Loucy (cell line): ENCODE measurements at regions not wholly inside any gene's neighbourhood (a gene's known extent, or its start where the extent isn't known, plus 50 kb on each side); places are given as distances from the start of the nearest gene placed in this dataset.

Source experiments
- CTCF ChIP-seq: fragments of 200-600 bp; sonication (generic); conservative IDR thresholded peaks from 2 replicates; pipeline ENCODE4 v1.5.1; 2014; ENCODE audit warnings: mild to moderate bottlenecking, antibody characterized with exemption, low read length
- EZH2phosphoT487 ChIP-seq: fragments of 200-600 bp; IDR thresholded peaks from 2 replicates; pipeline ENCODE4 v1.6.1; 2018; ENCODE audit warnings: antibody characterized with exemption, mild to moderate bottlenecking, moderate library complexity, borderline replicate concordance

- TF ChIP-seq CTCF (no peak), EZH2phosphoT487 (no peak)
These were observed 69.0 kb downstream of the DIO3 start for GRCh38 chr14:101630056-101630965.
